Testis (tissue), 2 donors: ENCODE measurements at regions not wholly inside any gene's neighbourhood (a gene's known extent, or its start where the extent isn't known, plus 50 kb on each side); places are given as distances from the start of the nearest gene placed in this dataset.

Experiments
- POLR2A ChIP-seq: fragments of 450-650 bp; IDR thresholded peaks from one replicate; pipeline ENCODE4 v1.6.1; 2017; ENCODE audit warnings: antibody characterized with exemption, mild to moderate bottlenecking, moderate library complexity
- TF ChIP-seq, protein P1 (sequence below), 3 experiments: fragments of 450-650 bp in 2 of 3; fragments of 200-600 bp in 1 of 3; sonication (generic) in 1 of 3; IDR thresholded peaks; one replicate each; pipeline ENCODE4 v1.5.1; 2016 to 2019; ENCODE audit warnings: antibody characterized with exemption in 3 of 3, mild to moderate bottlenecking in 2 of 3, moderate library complexity in 1 of 3

DNA sequence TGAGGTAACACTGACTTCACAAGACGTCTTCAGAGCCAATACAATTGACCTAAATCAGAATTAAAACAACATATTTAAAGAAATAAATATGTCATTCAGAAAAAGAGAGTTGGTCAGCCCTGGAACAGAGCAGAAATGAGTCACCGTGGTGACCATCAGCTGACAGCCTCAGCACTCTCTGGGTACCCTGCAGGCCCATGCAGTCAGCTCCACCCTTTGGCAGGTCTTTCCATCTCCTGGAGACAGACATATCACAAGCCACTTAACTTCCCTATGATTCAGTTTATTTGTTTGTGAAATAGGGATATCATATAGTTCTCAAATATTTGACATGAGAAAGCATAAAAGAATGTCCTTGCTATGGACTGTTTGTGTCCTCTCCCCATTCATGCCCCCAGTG is 151.6 kb upstream of the MEF2C start:
- TF ChIP-seq, protein P1, sequence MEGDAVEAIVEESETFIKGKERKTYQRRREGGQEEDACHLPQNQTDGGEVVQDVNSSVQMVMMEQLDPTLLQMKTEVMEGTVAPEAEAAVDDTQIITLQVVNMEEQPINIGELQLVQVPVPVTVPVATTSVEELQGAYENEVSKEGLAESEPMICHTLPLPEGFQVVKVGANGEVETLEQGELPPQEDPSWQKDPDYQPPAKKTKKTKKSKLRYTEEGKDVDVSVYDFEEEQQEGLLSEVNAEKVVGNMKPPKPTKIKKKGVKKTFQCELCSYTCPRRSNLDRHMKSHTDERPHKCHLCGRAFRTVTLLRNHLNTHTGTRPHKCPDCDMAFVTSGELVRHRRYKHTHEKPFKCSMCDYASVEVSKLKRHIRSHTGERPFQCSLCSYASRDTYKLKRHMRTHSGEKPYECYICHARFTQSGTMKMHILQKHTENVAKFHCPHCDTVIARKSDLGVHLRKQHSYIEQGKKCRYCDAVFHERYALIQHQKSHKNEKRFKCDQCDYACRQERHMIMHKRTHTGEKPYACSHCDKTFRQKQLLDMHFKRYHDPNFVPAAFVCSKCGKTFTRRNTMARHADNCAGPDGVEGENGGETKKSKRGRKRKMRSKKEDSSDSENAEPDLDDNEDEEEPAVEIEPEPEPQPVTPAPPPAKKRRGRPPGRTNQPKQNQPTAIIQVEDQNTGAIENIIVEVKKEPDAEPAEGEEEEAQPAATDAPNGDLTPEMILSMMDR (IDR thresholded peaks at IDR 0.05), result no peak
- no peak for TF ChIP-seq POLR2A
